ENCODE measurements at regions not wholly inside any gene's neighbourhood (a gene's known extent, or its start where the extent isn't known, plus 50 kb on each side); places are given as distances from the start of the nearest gene placed in this dataset.

DNA sequence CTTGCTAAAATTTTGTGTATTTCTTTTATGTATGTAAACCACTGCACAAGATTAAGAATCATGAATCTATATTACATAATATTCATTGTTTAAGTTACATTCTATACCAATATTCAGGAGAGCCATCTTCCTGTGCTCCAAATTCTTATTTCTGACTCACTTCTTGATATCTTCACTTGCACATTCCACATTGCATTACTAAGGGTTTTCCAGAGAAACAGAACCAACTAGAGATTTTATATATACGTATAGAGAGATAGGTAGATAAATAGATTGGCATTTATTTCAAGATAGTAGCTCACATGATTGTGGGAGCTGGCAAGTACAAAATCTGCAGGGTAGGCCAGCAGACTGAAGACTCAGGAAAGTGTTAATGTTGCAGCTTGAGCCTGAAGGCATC, 222.2 kb upstream of the PRSS16 start:
- intact Hi-C loops (cut with micrococcal nuclease; ENCODE audit: unreplicated experiment): no loop called here
- ATAC-seq: no peak
- WGBS (ENCODE audit: insufficient coverage, insufficient replicate concordance, low lambda C conversion rate, missing lambda C conversion rate): 15% methylated on average over 1 of the region's 1 CpG

More for the DNA sequence above, 222.2 kb upstream of the PRSS16 start:
- no peak for TF ChIP-seq KLF5 (IDR thresholded peaks at IDR 0.05; ENCODE audit: partially characterized antibody)
- TF ChIP-seq, protein P1, sequence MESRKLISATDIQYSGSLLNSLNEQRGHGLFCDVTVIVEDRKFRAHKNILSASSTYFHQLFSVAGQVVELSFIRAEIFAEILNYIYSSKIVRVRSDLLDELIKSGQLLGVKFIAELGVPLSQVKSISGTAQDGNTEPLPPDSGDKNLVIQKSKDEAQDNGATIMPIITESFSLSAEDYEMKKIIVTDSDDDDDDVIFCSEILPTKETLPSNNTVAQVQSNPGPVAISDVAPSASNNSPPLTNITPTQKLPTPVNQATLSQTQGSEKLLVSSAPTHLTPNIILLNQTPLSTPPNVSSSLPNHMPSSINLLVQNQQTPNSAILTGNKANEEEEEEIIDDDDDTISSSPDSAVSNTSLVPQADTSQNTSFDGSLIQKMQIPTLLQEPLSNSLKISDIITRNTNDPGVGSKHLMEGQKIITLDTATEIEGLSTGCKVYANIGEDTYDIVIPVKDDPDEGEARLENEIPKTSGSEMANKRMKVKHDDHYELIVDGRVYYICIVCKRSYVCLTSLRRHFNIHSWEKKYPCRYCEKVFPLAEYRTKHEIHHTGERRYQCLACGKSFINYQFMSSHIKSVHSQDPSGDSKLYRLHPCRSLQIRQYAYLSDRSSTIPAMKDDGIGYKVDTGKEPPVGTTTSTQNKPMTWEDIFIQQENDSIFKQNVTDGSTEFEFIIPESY (IDR thresholded peaks at IDR 0.05): no peak
- TF ChIP-seq GABPA (IDR thresholded peaks at IDR 0.05; ENCODE audit: low read depth): no peak
- TF ChIP-seq SUPT20H (IDR thresholded peaks at IDR 0.05; ENCODE audit: borderline replicate concordance, control insufficient read depth, low read depth, low read length): no peak
- no peak for TF ChIP-seq ZZZ3 (IDR thresholded peaks at IDR 0.05; ENCODE audit: control insufficient read depth, insufficient read length, low read depth)
- TF ChIP-seq NFIC (IDR thresholded peaks at IDR 0.05; ENCODE audit: low read depth, low read length): no peak
- TF ChIP-seq, protein P2, sequence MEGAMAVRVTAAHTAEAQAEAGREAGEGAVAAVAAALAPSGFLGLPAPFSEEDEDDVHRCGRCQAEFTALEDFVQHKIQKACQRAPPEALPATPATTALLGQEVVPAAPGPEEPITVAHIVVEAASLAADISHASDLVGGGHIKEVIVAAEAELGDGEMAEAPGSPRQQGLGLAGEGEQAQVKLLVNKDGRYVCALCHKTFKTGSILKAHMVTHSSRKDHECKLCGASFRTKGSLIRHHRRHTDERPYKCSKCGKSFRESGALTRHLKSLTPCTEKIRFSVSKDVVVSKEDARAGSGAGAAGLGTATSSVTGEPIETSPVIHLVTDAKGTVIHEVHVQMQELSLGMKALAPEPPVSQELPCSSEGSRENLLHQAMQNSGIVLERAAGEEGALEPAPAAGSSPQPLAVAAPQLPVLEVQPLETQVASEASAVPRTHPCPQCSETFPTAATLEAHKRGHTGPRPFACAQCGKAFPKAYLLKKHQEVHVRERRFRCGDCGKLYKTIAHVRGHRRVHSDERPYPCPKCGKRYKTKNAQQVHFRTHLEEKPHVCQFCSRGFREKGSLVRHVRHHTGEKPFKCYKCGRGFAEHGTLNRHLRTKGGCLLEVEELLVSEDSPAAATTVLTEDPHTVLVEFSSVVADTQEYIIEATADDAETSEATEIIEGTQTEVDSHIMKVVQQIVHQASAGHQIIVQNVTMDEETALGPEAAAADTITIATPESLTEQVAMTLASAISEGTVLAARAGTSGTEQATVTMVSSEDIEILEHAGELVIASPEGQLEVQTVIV (IDR thresholded peaks at IDR 0.05; ENCODE audit: borderline replicate concordance, partially characterized antibody): no peak
- no peak for TF ChIP-seq HDGF (IDR thresholded peaks at IDR 0.05)
- TF ChIP-seq GATAD2B (conservative IDR thresholded peaks at IDR 0.05; ENCODE audit: low read depth): no peak
- TF ChIP-seq, protein P3, sequence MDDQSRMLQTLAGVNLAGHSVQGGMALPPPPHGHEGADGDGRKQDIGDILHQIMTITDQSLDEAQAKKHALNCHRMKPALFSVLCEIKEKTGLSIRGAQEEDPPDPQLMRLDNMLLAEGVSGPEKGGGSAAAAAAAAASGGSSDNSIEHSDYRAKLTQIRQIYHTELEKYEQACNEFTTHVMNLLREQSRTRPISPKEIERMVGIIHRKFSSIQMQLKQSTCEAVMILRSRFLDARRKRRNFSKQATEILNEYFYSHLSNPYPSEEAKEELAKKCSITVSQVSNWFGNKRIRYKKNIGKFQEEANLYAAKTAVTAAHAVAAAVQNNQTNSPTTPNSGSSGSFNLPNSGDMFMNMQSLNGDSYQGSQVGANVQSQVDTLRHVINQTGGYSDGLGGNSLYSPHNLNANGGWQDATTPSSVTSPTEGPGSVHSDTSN (IDR thresholded peaks at IDR 0.05; ENCODE audit: insufficient replicate concordance, low read depth, low read length): no peak
- TF ChIP-seq RFX5 (IDR thresholded peaks at IDR 0.05; ENCODE audit: low read depth, low read length): no peak
- TF ChIP-seq CREB1 (IDR thresholded peaks at IDR 0.05; ENCODE audit: low read depth): no peak
- no peak for TF ChIP-seq NFYA (IDR thresholded peaks at IDR 0.05; ENCODE audit: borderline replicate concordance, low read depth, low read length)
- TF ChIP-seq ZBED1 (IDR thresholded peaks at IDR 0.05; ENCODE audit: borderline replicate concordance): no peak
- in situ Hi-C loops (cut with MboI): no loop called here
- H3K4me3 ChIP-seq: no peak overlapping the region
- H2AFZ ChIP-seq (ENCODE audit: control insufficient read depth, low read depth, low read length): no peak overlapping the region
- H3K27me3 ChIP-seq (replicated peaks in 1 of 2; ENCODE audit: control insufficient read depth in 2 of 2, insufficient read depth in 2 of 2, low read length in 1 of 2): no peaks in the 10 kb centered on the region
- RAD21 ChIA-PET (ENCODE audit: unreplicated experiment): no interaction called here
- H3K9me3 ChIP-seq (replicated peaks; ENCODE audit: control insufficient read depth, insufficient read depth, low read length): no peaks in the 10 kb centered on the region
- POLR2A ChIA-PET: no interaction called here
- no peak overlapping the region for H3K9ac ChIP-seq (ENCODE audit: control insufficient read depth, insufficient read depth, low read length)
- SMC1A ChIA-PET (ENCODE audit: uncharacterized antibody, unreplicated experiment): no interaction called here
- H3K4me1 ChIP-seq (ENCODE audit: control insufficient read depth, insufficient read depth, low read length): no peaks in the 10 kb centered on the region; the same call in 1 of the 2 replicates
- H4K20me1 ChIP-seq (ENCODE audit: control insufficient read depth, insufficient read depth): no peaks in the 10 kb centered on the region
- H3K79me2 ChIP-seq (ENCODE audit: control insufficient read depth, insufficient read depth, low read length): no peaks in the 10 kb centered on the region
- CTCF ChIA-PET: no interaction called here
- H3K27ac ChIP-seq (ENCODE audit: control insufficient read depth, insufficient read depth): no peak overlapping the region
- no peak for DNase-seq (ENCODE audit: low read depth, low spot score)
- H3K4me2 ChIP-seq (ENCODE audit: control insufficient read depth, insufficient read depth): no peak overlapping the region
- no peaks in the 10 kb centered on the region for H3K36me3 ChIP-seq (ENCODE audit: control insufficient read depth in 2 of 2, insufficient read depth in 2 of 2, low read length in 1 of 2)
- no peak for FAIRE-seq
- no TSS peak for BruUV-seq (replicated peaks)
